ENCODE measurements at regions not wholly inside any gene's neighbourhood (a gene's known extent, or its start where the extent isn't known, plus 50 kb on each side); places are given as distances from the start of the nearest gene placed in this dataset.

DNA sequence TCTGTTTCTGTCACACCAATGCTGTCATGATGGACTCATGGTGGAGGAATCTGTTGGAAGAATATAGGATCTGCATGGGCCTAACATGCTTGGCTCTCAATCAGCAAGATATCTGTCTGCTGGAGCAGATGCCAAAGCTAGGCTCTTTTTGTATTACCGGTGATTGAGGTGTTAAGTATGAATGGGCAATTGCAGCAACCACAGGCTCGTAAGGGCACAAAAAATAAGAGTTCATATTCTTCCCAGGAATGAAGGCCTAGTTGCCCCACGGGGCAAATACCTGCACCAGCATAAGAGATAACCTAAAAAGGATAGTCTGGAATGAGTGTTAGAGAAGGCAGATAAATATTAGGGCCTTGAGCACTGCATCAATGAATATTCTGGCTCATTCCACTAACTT is 679.5 kb upstream of the COX7C start:
- Histone ChIP-seq H4K20me1 (ENCODE audit: insufficient read depth, low read length, poor library complexity, severe bottlenecking) (no peaks in the 10 kb centered on the region), H3K9me3 (ENCODE audit: insufficient read depth, low read depth, low read length) (no peaks in the 10 kb centered on the region), H3K79me2 (ENCODE audit: insufficient read depth, low read length) (no peaks in the 10 kb centered on the region), H3K4me2 (ENCODE audit: low read depth, low read length, poor library complexity, severe bottlenecking) (no peak overlapping the region), H3K9me2 (replicated peaks; ENCODE audit: low read depth, low read length) (no peaks in the 10 kb centered on the region), H3F3A (ENCODE audit: low read depth) (no peaks in the 10 kb centered on the region), H3K4me3 (ENCODE audit: low read length, poor library complexity, severe bottlenecking) (no peak overlapping the region), H3K36me3 (ENCODE audit: insufficient read depth, low read length) (no peaks in the 10 kb centered on the region), H3K27me3 (ENCODE audit: insufficient read depth, low read length, poor library complexity, severe bottlenecking) (no peaks in the 10 kb centered on the region), H3K4me1 (ENCODE audit: insufficient read depth, low read length, poor library complexity, severe bottlenecking) (no peaks in the 10 kb centered on the region), H2AFZ (ENCODE audit: low read length) (no peak overlapping the region), H3K9ac (ENCODE audit: low read depth, low read length, poor library complexity, severe bottlenecking) (no peak overlapping the region)
- TF ChIP-seq, protein P1, sequence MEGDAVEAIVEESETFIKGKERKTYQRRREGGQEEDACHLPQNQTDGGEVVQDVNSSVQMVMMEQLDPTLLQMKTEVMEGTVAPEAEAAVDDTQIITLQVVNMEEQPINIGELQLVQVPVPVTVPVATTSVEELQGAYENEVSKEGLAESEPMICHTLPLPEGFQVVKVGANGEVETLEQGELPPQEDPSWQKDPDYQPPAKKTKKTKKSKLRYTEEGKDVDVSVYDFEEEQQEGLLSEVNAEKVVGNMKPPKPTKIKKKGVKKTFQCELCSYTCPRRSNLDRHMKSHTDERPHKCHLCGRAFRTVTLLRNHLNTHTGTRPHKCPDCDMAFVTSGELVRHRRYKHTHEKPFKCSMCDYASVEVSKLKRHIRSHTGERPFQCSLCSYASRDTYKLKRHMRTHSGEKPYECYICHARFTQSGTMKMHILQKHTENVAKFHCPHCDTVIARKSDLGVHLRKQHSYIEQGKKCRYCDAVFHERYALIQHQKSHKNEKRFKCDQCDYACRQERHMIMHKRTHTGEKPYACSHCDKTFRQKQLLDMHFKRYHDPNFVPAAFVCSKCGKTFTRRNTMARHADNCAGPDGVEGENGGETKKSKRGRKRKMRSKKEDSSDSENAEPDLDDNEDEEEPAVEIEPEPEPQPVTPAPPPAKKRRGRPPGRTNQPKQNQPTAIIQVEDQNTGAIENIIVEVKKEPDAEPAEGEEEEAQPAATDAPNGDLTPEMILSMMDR (conservative IDR thresholded peaks at IDR 0.05; ENCODE audit: low read length) = no peak

DNA sequence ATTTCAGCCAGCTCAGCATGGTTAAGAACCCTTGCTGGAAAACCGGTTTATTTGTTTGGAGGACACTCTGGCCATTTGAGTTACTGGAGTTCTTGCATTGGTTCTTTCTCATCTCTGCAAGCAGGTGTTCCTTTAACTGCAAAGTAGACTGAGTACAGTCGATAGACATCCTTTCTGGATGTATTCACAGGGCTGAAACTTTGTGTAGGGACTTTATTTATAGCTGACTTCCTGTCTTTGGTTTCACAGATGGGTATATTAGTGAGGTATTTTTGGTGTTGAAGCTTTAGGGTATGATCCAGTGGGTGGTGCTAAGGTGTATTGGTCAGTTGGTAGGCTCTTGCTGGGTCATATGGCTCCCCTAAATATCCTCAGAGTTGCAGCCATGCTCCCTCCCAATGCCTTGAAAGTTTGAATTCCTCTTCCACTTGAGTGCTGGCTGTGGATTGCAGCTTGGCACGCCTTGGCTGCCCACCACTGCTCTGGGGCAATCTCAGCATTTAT is 666.0 kb upstream of the COX7C start:
- no peak overlapping the region for H3K4me3 ChIP-seq (ENCODE audit: low read length, poor library complexity, severe bottlenecking)
- no peaks in the 10 kb centered on the region for H3K36me3 ChIP-seq (ENCODE audit: insufficient read depth, low read length)
- no peak overlapping the region for H3K9ac ChIP-seq (ENCODE audit: low read depth, low read length, poor library complexity, severe bottlenecking)
- no peak overlapping the region for H2AFZ ChIP-seq (ENCODE audit: low read length)
- H3F3A ChIP-seq (ENCODE audit: low read depth) = no peaks in the 10 kb centered on the region
- H3K9me3 ChIP-seq (ENCODE audit: insufficient read depth, low read depth, low read length) = no peaks in the 10 kb centered on the region
- H3K4me1 ChIP-seq (ENCODE audit: insufficient read depth, low read length, poor library complexity, severe bottlenecking) = no peaks in the 10 kb centered on the region
- no peaks in the 10 kb centered on the region for H3K79me2 ChIP-seq (ENCODE audit: insufficient read depth, low read length)
- H3K27me3 ChIP-seq (ENCODE audit: insufficient read depth, low read length, poor library complexity, severe bottlenecking) = no peaks in the 10 kb centered on the region
- H4K20me1 ChIP-seq (ENCODE audit: insufficient read depth, low read length, poor library complexity, severe bottlenecking) = no peaks in the 10 kb centered on the region
- TF ChIP-seq EZH2phosphoT487 (IDR thresholded peaks at IDR 0.05; ENCODE audit: borderline replicate concordance) = no peak
- TF ChIP-seq, protein P1 (conservative IDR thresholded peaks at IDR 0.05; ENCODE audit: low read length) = no peak
- no peak overlapping the region for H3K4me2 ChIP-seq (ENCODE audit: low read depth, low read length, poor library complexity, severe bottlenecking)
- no peaks in the 10 kb centered on the region for H3K9me2 ChIP-seq (replicated peaks; ENCODE audit: low read depth, low read length)

DNA sequence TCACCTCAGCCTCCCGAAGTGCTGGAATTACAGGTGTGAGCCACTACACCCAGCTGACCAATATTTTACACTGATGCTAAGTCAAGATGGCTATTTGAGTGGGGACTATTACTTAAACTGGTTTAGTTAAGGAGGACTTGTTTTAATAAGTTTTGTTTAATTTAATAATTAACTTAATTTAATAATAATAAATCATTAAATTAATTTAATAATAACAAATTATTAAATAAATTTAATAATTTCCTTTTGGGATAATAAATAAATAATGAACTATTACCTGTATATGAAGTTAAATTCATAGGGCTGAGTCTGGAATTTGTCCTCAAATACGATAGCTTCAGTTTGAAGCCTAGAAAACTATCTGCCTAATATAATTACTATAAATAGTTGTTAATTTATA is 665.1 kb upstream of the COX7C start:
- H3K9ac ChIP-seq (ENCODE audit: low read depth, low read length, poor library complexity, severe bottlenecking) = no peak overlapping the region
- no peaks in the 10 kb centered on the region for H3K27me3 ChIP-seq (ENCODE audit: insufficient read depth, low read length, poor library complexity, severe bottlenecking)
- H2AFZ ChIP-seq (ENCODE audit: low read length) = no peak overlapping the region
- H4K20me1 ChIP-seq (ENCODE audit: insufficient read depth, low read length, poor library complexity, severe bottlenecking) = no peaks in the 10 kb centered on the region
- H3K4me1 ChIP-seq (ENCODE audit: insufficient read depth, low read length, poor library complexity, severe bottlenecking) = no peaks in the 10 kb centered on the region
- no peak overlapping the region for H3K4me2 ChIP-seq (ENCODE audit: low read depth, low read length, poor library complexity, severe bottlenecking)
- H3K9me3 ChIP-seq (ENCODE audit: insufficient read depth, low read depth, low read length) = no peaks in the 10 kb centered on the region
- no peaks in the 10 kb centered on the region for H3K79me2 ChIP-seq (ENCODE audit: insufficient read depth, low read length)
- no peaks in the 10 kb centered on the region for H3K36me3 ChIP-seq (ENCODE audit: insufficient read depth, low read length)
- no peak overlapping the region for H3K4me3 ChIP-seq (ENCODE audit: low read length, poor library complexity, severe bottlenecking)
- H3K9me2 ChIP-seq (replicated peaks; ENCODE audit: low read depth, low read length) = no peaks in the 10 kb centered on the region
- no peaks in the 10 kb centered on the region for H3F3A ChIP-seq (ENCODE audit: low read depth)
- no peak for TF ChIP-seq EZH2phosphoT487 (IDR thresholded peaks at IDR 0.05; ENCODE audit: borderline replicate concordance)
- TF ChIP-seq, protein P1 (conservative IDR thresholded peaks at IDR 0.05; ENCODE audit: low read length) = no peak

All from Loucy (cell line).